Fibroblast of lung (primary cell): ENCODE measurements at regions not wholly inside any gene's neighbourhood (a gene's known extent, or its start where the extent isn't known, plus 50 kb on each side); places are given as distances from the start of the nearest gene placed in this dataset.

ENCODE experiments used
- DNase-seq, 2 donors: peaks; one replicate each; pipeline versions ENCODE4 v3.0.0 to v3.0.0-alpha.2; 2010; ENCODE audit warnings: low read depth in 2 of 2
- H2AFZ ChIP-seq: 2 replicates; pipeline ENCODE4 v1.5.1; 2012; ENCODE audit warnings: low read length, control low read depth, inconsistent platforms
- H3K27ac ChIP-seq: 2 replicates; pipeline ENCODE4 v1.5.1; 2011; ENCODE audit warnings: low read length, control low read depth; ENCODE audit not compliant: insufficient read depth
- H3K27me3 ChIP-seq: 2 replicates; pipeline ENCODE4 v1.5.1; 2011; ENCODE audit warnings: mild to moderate bottlenecking, low read length; ENCODE audit not compliant: control insufficient read depth, insufficient read depth
- H3K36me3 ChIP-seq: 2 replicates; pipeline ENCODE4 v1.5.1; 2011; ENCODE audit warnings: low read length; ENCODE audit not compliant: control insufficient read depth, insufficient read depth
- H3K4me1 ChIP-seq: 2 replicates; pipeline ENCODE4 v1.5.1; 2011; ENCODE audit warnings: low read length; ENCODE audit not compliant: control insufficient read depth, insufficient read depth; ENCODE audit errors: extremely low read depth
- H3K4me2 ChIP-seq: 2 replicates; pipeline ENCODE4 v1.5.1; 2011; ENCODE audit warnings: low read length, control low read depth; ENCODE audit not compliant: insufficient read depth; ENCODE audit errors: extremely low read depth
- H3K4me3 ChIP-seq, 4 experiments: fragments of 200-600 bp in 1 of 4; sonication (generic) in 1 of 4; replicated peaks in 1 of 4; 2 replicates each; pipeline ENCODE4 v1.5.1; 2011 to 2016; ENCODE audit warnings: low read length in 4 of 4, low read depth in 3 of 4, mild to moderate bottlenecking in 3 of 4, control low read depth in 2 of 4, inconsistent platforms in 1 of 4, mixed read lengths in 1 of 4; ENCODE audit not compliant: insufficient read depth in 1 of 4; ENCODE audit errors: control extremely low read depth in 1 of 4
- H3K79me2 ChIP-seq: 2 replicates; pipeline ENCODE4 v1.5.1; 2012; ENCODE audit warnings: mild to moderate bottlenecking, low read length, inconsistent platforms; ENCODE audit not compliant: control insufficient read depth, insufficient read depth
- H3K9ac ChIP-seq: 2 replicates; pipeline ENCODE4 v1.5.1; 2011; ENCODE audit warnings: mild to moderate bottlenecking, low read length, control low read depth; ENCODE audit not compliant: insufficient read depth
- H3K9me3 ChIP-seq: 2 replicates; pipeline ENCODE4 v1.5.1; 2012; ENCODE audit warnings: low read depth, low read length; ENCODE audit not compliant: control insufficient read depth, insufficient read depth
- H4K20me1 ChIP-seq: 2 replicates; pipeline ENCODE4 v1.5.1; 2011; ENCODE audit warnings: low read length; ENCODE audit not compliant: control insufficient read depth, insufficient read depth; ENCODE audit errors: extremely low read depth
- EZH2 ChIP-seq: IDR thresholded peaks from 2 replicates; pipeline ENCODE4 v1.5.1; 2012; ENCODE audit warnings: low read length, control low read depth, mild to moderate bottlenecking; ENCODE audit errors: missing control alignments
- TF ChIP-seq, protein P1 (sequence below), 2 donors: IDR thresholded peaks in 1 of 2; conservative IDR thresholded peaks in 1 of 2; 1 replicate in 1 of 2; 2 replicates in 1 of 2; pipeline ENCODE4 v1.5.1; 2011 to 2012; ENCODE audit warnings: low read length in 2 of 2, control low read depth in 1 of 2, inconsistent platforms in 1 of 2, low read depth in 1 of 2, mild to moderate bottlenecking in 1 of 2

DNA sequence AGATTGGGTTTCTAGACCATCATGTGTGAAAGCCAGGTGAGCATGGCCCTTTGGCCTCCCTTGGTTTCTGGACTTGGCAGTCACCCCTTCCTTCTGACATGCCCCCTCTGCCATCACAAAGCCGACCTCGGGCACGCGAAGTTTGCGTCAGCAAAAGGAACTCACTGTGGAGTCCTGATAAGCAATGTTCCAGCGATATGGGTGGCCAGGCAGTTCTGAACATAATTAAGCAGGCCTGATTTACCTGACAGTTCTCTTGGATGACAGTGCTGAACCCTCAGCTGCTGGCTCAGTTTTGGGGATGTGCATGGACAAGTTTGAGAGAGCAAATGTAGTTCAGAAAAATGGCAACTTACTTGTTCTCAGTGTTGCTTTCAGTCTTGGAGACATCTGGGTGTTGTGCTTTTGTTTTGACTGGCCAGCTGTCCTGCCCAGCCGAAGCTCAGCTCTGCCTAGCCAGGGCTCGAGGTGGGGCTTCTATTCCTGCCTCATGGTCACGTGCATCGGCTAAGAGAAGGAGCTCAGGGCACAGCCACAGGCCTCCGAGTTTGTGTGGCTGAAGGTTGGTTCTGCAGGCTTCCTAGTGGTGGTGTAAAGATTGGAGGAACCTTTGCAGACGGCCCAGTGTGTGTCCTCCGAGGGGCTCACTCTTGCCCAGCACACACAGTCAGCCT is 78.3 kb downstream of the CLDN34 start:
- Histone ChIP-seq H3K79me2 (no peaks in the 10 kb centered on the region), H3K36me3 (no peaks in the 10 kb centered on the region), H3K9me3 (no peaks in the 10 kb centered on the region), H2AFZ (no peak overlapping the region), H3K4me2 (no peak overlapping the region), H3K9ac (no peak overlapping the region), H4K20me1 (no peaks in the 10 kb centered on the region), H3K27ac (no peak overlapping the region), H3K4me1 (no peaks in the 10 kb centered on the region), H3K27me3 (no peaks in the 10 kb centered on the region), H3K4me3 (no peak overlapping the region)
- peak in 1 of 2 donors; percentile 12 for DNase-seq
- TF ChIP-seq EZH2 = no peak
- TF ChIP-seq, protein P1, sequence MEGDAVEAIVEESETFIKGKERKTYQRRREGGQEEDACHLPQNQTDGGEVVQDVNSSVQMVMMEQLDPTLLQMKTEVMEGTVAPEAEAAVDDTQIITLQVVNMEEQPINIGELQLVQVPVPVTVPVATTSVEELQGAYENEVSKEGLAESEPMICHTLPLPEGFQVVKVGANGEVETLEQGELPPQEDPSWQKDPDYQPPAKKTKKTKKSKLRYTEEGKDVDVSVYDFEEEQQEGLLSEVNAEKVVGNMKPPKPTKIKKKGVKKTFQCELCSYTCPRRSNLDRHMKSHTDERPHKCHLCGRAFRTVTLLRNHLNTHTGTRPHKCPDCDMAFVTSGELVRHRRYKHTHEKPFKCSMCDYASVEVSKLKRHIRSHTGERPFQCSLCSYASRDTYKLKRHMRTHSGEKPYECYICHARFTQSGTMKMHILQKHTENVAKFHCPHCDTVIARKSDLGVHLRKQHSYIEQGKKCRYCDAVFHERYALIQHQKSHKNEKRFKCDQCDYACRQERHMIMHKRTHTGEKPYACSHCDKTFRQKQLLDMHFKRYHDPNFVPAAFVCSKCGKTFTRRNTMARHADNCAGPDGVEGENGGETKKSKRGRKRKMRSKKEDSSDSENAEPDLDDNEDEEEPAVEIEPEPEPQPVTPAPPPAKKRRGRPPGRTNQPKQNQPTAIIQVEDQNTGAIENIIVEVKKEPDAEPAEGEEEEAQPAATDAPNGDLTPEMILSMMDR (conservative IDR thresholded peaks at IDR 0.05 in 1 of 2, IDR thresholded peaks at IDR 0.05 in 1 of 2; ENCODE audit: low read depth in 1 of 2, low read length in 2 of 2) = no peak

DNA sequence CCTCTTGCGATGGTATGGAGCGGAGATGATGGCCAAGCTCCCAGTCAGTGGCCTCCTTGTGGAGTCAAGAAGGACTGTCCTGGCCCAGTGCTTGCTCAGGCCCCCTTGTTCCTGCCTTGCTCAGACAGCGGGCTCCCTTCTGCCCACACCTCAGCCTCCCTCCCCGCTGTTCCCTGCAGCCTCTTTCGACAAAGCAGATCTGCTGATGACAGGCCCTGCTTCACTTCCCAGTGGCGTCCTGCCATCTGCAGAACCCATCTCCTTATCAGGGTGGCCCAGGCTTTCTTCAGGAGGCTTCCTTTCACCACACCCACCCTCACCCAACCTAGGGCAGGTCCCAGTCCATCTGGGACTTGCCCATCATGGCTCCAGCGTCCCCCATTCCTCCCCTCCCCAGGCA is 80.0 kb downstream of the CLDN34 start:
- H3K9me3 ChIP-seq = no peaks in the 10 kb centered on the region
- H3K4me1 ChIP-seq = no peaks in the 10 kb centered on the region
- no peak overlapping the region for H3K4me3 ChIP-seq
- TF ChIP-seq EZH2 = no peak
- TF ChIP-seq, protein P1 (conservative IDR thresholded peaks at IDR 0.05 in 1 of 2, IDR thresholded peaks at IDR 0.05 in 1 of 2; ENCODE audit: low read depth in 1 of 2, low read length in 2 of 2) = no peak
- no peaks in the 10 kb centered on the region for H3K36me3 ChIP-seq
- H3K27me3 ChIP-seq = no peaks in the 10 kb centered on the region
- H3K27ac ChIP-seq = no peak overlapping the region
- no peaks in the 10 kb centered on the region for H4K20me1 ChIP-seq
- DNase-seq = no peak
- H2AFZ ChIP-seq = no peak overlapping the region
- H3K79me2 ChIP-seq = no peaks in the 10 kb centered on the region
- no peak overlapping the region for H3K4me2 ChIP-seq
- H3K9ac ChIP-seq = no peak overlapping the region

DNA sequence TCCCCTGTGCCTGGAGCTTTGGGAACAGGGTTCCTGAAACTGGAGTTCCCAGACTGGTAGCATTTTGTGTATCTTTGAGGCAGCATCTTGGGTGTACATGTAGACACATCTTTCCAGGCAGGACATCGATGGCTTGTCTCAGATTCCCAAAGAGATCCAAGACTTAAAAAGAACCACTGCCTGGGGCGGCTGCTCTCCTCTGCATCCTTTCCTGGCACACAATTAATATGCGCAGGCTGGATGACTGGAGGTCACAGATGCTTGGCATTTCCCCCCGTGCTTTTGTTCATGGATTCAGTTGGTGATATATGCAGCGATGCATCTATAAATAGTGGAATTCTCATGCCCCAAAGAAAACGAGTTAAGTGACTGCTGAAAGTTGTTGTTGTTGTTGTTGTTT is 80.5 kb downstream of the CLDN34 start:
- H3K27ac ChIP-seq = no peak overlapping the region
- TF ChIP-seq, protein P1 (conservative IDR thresholded peaks at IDR 0.05 in 1 of 2, IDR thresholded peaks at IDR 0.05 in 1 of 2; ENCODE audit: low read depth in 1 of 2, low read length in 2 of 2) = no peak
- no peak for TF ChIP-seq EZH2
- H3K36me3 ChIP-seq = no peaks in the 10 kb centered on the region
- H3K4me1 ChIP-seq = no peaks in the 10 kb centered on the region
- H3K27me3 ChIP-seq = no peaks in the 10 kb centered on the region
- H3K9ac ChIP-seq = no peak overlapping the region
- H3K79me2 ChIP-seq = no peaks in the 10 kb centered on the region
- no peaks in the 10 kb centered on the region for H4K20me1 ChIP-seq
- no peak overlapping the region for H2AFZ ChIP-seq
- H3K4me2 ChIP-seq = no peak overlapping the region
- DNase-seq = no peak
- H3K4me3 ChIP-seq = no peak overlapping the region
- H3K9me3 ChIP-seq = no peaks in the 10 kb centered on the region
